ENCODE measurements at regions not wholly inside any gene's neighbourhood (a gene's known extent, or its start where the extent isn't known, plus 50 kb on each side); places are given as distances from the start of the nearest gene placed in this dataset.

DNA sequence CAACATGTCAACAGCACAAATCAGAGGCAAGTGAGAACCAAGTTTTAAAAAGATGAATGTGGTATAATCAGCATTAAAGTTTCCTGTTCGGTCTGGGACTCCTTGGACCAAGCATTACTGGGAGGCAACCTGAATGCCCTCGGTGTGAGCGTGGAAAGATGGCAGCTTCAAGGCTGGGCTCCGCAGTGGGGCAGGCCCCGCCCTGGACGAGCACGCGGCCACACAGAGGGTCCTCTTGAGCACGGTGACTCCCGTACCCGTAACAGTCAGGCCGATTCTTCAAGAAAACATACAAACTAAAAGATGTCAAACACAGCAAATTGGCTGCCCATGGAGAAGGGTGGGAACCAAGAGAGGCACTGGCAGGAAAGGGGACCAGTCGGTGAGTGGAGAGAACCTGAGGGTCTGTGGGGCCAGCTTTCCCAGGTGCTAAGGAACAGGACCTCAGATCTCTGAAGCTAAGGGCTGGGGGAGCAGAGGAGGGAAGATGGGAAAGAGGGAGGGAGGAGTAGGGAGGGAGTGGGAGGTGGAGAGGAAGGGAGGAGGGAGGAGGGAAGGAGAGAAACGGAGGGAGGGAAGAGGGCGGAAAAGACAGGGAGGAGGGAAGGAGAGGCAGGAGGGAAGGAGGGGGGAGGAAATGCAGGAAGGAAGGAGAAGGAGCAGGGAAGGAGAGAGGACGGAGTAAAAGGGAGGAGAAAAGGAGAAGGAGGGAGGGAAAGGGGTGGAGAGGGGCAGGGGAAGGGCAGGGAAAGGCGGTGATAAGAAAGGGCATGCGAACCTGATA lies 71.2 kb upstream of the FAM20C start:
- ATAC-seq: no peak

DNA sequence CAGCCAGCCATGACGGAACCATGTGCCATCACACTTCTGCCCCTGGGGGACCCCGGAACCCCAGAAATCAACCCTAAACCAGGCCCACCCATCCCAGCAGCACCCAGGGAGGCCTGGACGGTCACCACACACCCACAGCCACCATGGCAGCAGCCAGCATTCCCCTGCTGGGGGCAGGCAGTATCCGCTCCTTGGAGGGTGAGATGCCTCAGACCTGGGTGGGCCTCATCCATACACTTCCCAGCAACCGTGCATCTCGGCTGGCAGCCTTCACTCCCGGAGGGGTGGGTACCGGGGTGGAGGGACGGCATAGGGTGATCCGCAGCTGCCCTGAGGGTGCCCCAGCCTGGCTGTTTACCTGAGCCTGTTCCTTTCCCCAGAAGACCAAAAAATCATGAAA lies 69.1 kb upstream of the FAM20C start:
- H2AFZ ChIP-seq (ENCODE audit: low read depth, low read length, poor library complexity, severe bottlenecking): no peak overlapping the region
- TF ChIP-seq, protein P1, sequence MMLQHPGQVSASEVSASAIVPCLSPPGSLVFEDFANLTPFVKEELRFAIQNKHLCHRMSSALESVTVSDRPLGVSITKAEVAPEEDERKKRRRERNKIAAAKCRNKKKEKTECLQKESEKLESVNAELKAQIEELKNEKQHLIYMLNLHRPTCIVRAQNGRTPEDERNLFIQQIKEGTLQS (IDR thresholded peaks at IDR 0.05): no peak
- TF ChIP-seq JUND (IDR thresholded peaks at IDR 0.05) (no peak), SRF (IDR thresholded peaks at IDR 0.05; ENCODE audit: low read depth) (no peak), ELF1 (IDR thresholded peaks at IDR 0.05; ENCODE audit: borderline replicate concordance, low read depth) (no peak), ZFX (IDR thresholded peaks at IDR 0.05) (no peak), SIN3A (IDR thresholded peaks at IDR 0.05; ENCODE audit: low read depth) (no peak), RAD21 (IDR thresholded peaks at IDR 0.05; ENCODE audit: low read depth) (no peak), FOSL1 (IDR thresholded peaks at IDR 0.05; ENCODE audit: low read depth) (no peak), EGR1 (IDR thresholded peaks at IDR 0.05; ENCODE audit: low read depth) (no peak), POLR2A (IDR thresholded peaks at IDR 0.05; ENCODE audit: borderline replicate concordance, extremely low read depth, insufficient read depth, insufficient read length) (no peak), TCF7L2 (IDR thresholded peaks at IDR 0.05; ENCODE audit: borderline replicate concordance, extremely low read depth, insufficient read depth, insufficient read length) (no peak), POLR2AphosphoS5 (IDR thresholded peaks at IDR 0.05; ENCODE audit: low read depth, low read length) (no peak)
- TF ChIP-seq, protein P2, sequence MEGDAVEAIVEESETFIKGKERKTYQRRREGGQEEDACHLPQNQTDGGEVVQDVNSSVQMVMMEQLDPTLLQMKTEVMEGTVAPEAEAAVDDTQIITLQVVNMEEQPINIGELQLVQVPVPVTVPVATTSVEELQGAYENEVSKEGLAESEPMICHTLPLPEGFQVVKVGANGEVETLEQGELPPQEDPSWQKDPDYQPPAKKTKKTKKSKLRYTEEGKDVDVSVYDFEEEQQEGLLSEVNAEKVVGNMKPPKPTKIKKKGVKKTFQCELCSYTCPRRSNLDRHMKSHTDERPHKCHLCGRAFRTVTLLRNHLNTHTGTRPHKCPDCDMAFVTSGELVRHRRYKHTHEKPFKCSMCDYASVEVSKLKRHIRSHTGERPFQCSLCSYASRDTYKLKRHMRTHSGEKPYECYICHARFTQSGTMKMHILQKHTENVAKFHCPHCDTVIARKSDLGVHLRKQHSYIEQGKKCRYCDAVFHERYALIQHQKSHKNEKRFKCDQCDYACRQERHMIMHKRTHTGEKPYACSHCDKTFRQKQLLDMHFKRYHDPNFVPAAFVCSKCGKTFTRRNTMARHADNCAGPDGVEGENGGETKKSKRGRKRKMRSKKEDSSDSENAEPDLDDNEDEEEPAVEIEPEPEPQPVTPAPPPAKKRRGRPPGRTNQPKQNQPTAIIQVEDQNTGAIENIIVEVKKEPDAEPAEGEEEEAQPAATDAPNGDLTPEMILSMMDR (IDR thresholded peaks at IDR 0.05 in 2 of 3, conservative IDR thresholded peaks at IDR 0.05 in 1 of 3; ENCODE audit: borderline replicate concordance in 1 of 3, insufficient read depth in 1 of 3, low read depth in 2 of 3, low read length in 2 of 3): no peak
- TF ChIP-seq, protein P3, sequence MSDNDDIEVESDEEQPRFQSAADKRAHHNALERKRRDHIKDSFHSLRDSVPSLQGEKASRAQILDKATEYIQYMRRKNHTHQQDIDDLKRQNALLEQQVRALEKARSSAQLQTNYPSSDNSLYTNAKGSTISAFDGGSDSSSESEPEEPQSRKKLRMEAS (IDR thresholded peaks at IDR 0.05): no peak
- TF ChIP-seq, protein P4, sequence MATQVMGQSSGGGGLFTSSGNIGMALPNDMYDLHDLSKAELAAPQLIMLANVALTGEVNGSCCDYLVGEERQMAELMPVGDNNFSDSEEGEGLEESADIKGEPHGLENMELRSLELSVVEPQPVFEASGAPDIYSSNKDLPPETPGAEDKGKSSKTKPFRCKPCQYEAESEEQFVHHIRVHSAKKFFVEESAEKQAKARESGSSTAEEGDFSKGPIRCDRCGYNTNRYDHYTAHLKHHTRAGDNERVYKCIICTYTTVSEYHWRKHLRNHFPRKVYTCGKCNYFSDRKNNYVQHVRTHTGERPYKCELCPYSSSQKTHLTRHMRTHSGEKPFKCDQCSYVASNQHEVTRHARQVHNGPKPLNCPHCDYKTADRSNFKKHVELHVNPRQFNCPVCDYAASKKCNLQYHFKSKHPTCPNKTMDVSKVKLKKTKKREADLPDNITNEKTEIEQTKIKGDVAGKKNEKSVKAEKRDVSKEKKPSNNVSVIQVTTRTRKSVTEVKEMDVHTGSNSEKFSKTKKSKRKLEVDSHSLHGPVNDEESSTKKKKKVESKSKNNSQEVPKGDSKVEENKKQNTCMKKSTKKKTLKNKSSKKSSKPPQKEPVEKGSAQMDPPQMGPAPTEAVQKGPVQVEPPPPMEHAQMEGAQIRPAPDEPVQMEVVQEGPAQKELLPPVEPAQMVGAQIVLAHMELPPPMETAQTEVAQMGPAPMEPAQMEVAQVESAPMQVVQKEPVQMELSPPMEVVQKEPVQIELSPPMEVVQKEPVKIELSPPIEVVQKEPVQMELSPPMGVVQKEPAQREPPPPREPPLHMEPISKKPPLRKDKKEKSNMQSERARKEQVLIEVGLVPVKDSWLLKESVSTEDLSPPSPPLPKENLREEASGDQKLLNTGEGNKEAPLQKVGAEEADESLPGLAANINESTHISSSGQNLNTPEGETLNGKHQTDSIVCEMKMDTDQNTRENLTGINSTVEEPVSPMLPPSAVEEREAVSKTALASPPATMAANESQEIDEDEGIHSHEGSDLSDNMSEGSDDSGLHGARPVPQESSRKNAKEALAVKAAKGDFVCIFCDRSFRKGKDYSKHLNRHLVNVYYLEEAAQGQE (IDR thresholded peaks at IDR 0.05; ENCODE audit: low read depth): no peak

More for the DNA sequence above, 71.2 kb upstream of the FAM20C start:
- ChIA-PET POLR2A (no interaction called here), RAD21 (ENCODE audit: low non-redundant PET in 1 of 2, low total read pairs in 2 of 2, uncharacterized antibody in 2 of 2, unreplicated experiment in 2 of 2) (no interaction called here), CTCF (no interaction called here)
- H3K79me2 ChIP-seq (ENCODE audit: insufficient read depth, low read length): no peaks in the 10 kb centered on the region
- no peaks in the 10 kb centered on the region for H3K36me3 ChIP-seq (ENCODE audit: control insufficient read depth in 1 of 2, insufficient read depth in 2 of 2, low read length in 2 of 2)
- H3K27ac ChIP-seq (ENCODE audit: low read depth, low read length): no peak overlapping the region
- TF ChIP-seq SIN3A (IDR thresholded peaks at IDR 0.05; ENCODE audit: low read depth): no peak
- no peaks in the 10 kb centered on the region for H3K9me2 ChIP-seq (ENCODE audit: insufficient read depth)
- no peaks in the 10 kb centered on the region for H3K4me1 ChIP-seq (ENCODE audit: control insufficient read depth in 1 of 2, insufficient read depth in 2 of 2, low read length in 2 of 2)
- H3K9me3 ChIP-seq (ENCODE audit: control insufficient read depth in 1 of 2, insufficient read depth in 1 of 2, low read depth in 1 of 2, low read length in 2 of 2): no peaks in the 10 kb centered on the region
- no peak overlapping the region for H3K4me3 ChIP-seq (replicated peaks in 1 of 2; ENCODE audit: low read depth in 1 of 2, low read length in 2 of 2)
- no peak overlapping the region for H2AFZ ChIP-seq (ENCODE audit: low read depth, low read length, poor library complexity, severe bottlenecking)
- H3K4me2 ChIP-seq (ENCODE audit: low read length): no peak overlapping the region
- intact Hi-C loops (cut with micrococcal nuclease): no loop called here
- peaks cover 5% of the 10 kb centered on the region; the same call in 1 of the 2 replicates for H3K27me3 ChIP-seq (ENCODE audit: insufficient read depth, low read length)
- no peak overlapping the region for H3K9ac ChIP-seq (ENCODE audit: low read length)
- no peaks in the 10 kb centered on the region for H4K20me1 ChIP-seq (ENCODE audit: insufficient read depth)
- BruUV-seq (replicated peaks): no TSS peak
- DNase-seq (ENCODE audit: low read depth, low spot score): no peak

More for the DNA sequence above, 69.1 kb upstream of the FAM20C start:
- no peak overlapping the region for H3K27ac ChIP-seq (ENCODE audit: low read depth, low read length)
- no peaks in the 10 kb centered on the region for H3K4me1 ChIP-seq (ENCODE audit: control insufficient read depth in 1 of 2, insufficient read depth in 2 of 2, low read length in 2 of 2)
- no peaks in the 10 kb centered on the region for H3K9me2 ChIP-seq (ENCODE audit: insufficient read depth)
- RAD21 ChIA-PET (ENCODE audit: low non-redundant PET in 1 of 2, low total read pairs in 2 of 2, uncharacterized antibody in 2 of 2, unreplicated experiment in 2 of 2): no interaction called here
- H3K4me3 ChIP-seq (replicated peaks in 1 of 2; ENCODE audit: low read depth in 1 of 2, low read length in 2 of 2): no peak overlapping the region
- ATAC-seq: no peak
- BruUV-seq (replicated peaks): no TSS peak
- no peak overlapping the region for H3K4me2 ChIP-seq (ENCODE audit: low read length)
- no peak for DNase-seq (ENCODE audit: low read depth, low spot score)
- intact Hi-C loops (cut with micrococcal nuclease): no loop called here
- CTCF ChIA-PET: no interaction called here
- H3K36me3 ChIP-seq (ENCODE audit: control insufficient read depth in 1 of 2, insufficient read depth in 2 of 2, low read length in 2 of 2): no peaks in the 10 kb centered on the region
- no peak overlapping the region for H3K9ac ChIP-seq (ENCODE audit: low read length)
- H4K20me1 ChIP-seq (ENCODE audit: insufficient read depth): no peaks in the 10 kb centered on the region
- no peaks in the 10 kb centered on the region for H3K9me3 ChIP-seq (ENCODE audit: control insufficient read depth in 1 of 2, insufficient read depth in 1 of 2, low read depth in 1 of 2, low read length in 2 of 2)
- no peaks in the 10 kb centered on the region for H3K79me2 ChIP-seq (ENCODE audit: insufficient read depth, low read length)
- H3K27me3 ChIP-seq (ENCODE audit: insufficient read depth, low read length): peaks cover 12% of the 10 kb centered on the region; the same call in 1 of the 2 replicates
- POLR2A ChIA-PET: no interaction called here
